ENCODE measurements at regions not wholly inside any gene's neighbourhood (a gene's known extent, or its start where the extent isn't known, plus 50 kb on each side); places are given as distances from the start of the nearest gene placed in this dataset.

DNA sequence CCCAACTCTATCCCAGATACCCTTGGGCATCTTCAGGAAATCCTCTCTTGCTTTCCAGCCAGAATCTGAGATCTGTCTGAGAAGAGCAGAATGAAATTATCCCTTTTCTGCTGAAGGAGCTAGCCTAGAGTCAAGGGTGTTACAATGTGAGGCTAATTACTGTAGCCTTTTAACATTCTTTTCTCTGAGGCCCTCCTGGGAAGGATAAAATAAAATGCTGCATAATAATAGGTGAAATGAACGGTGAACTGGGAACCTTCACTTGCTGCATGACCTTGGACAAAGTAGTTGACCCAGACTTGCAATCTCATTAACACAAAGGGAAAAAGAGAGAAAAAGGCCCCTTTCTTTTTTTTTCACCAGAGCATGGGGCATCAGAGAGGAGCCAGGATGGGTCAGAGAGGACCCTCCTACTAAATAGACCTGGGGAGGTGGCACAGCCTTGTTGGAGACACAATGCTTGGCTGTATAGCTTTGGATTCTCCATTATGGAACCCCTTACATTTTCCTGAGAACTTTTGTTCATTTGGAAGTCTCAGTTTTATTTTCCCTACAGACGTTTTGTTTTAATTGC is 137.0 kb upstream of the LIPC start:
- DNase-seq (ENCODE audit: extremely low spot score, insufficient read length, low read depth), result no peak
- FAIRE-seq, result no peak

DNA sequence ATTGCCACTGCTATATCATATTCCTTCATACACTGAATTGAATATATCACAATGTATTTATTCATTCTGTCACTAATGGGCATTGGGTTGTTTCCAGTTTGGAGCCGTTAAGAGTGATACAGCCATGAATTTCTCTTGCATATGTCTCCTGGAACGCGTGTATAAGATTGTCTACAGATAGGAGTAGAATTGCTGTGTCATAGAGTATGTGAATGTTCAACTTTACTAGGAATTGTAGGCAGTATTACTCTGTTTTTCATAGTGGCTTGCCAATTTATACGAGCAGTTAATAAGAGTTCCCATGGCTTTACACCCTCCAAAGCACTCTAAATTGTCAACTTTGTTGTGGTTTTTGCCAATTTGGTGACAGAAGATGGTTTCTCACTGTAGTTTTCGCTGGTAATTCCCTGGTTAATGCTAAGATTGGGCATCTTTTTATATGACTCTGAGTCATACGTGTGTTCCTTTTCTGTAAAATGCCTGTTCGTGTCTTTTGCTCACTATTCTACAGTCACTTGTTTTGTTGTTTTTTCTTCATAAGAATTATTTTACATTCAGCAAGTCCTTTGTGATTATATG is 136.1 kb upstream of the LIPC start:
- FAIRE-seq (no peak), DNase-seq (ENCODE audit: extremely low spot score, insufficient read length, low read depth) (no peak)

DNA sequence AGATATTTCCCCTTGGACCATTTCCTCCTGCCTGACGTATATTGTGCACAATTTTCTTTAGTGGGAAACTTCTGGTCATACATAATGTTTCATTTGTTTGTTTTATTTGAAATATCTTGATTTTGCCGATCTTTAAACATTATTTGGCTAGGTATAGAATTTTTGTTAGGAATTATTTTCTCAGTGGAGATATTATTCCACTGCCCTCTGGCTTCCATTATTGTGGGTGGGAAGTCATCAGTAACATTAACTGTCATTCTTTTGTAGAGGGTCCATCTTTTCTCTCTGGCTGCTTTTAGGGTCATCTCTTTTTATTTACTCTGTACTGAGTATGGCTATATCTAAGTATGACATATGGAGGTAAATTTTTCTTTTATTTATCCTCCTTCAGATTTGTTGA is 135.5 kb upstream of the LIPC start:
- DNase-seq (ENCODE audit: extremely low spot score, insufficient read length, low read depth), result no peak
- no peak for FAIRE-seq

DNA sequence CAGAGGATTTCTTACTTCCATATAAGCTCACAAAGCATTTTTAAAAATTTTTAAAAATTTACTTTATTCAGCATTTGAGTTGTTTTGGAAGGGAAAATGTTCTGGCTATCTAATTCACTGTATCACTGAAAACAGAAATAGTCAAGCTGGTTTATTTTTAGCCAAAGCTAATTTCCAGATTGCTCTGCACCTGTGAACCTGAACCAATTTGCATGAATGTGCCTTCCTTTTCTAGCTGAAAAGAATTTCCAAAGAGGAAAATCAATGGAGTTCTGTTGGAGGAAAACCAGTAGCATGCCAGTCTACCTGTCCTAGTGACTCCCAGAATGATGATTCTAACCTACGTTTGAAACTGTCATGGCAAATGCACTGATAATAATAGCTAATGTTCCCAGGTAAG is 134.2 kb upstream of the LIPC start:
- FAIRE-seq (no peak), DNase-seq (ENCODE audit: extremely low spot score, insufficient read length, low read depth) (no peak)

DNA sequence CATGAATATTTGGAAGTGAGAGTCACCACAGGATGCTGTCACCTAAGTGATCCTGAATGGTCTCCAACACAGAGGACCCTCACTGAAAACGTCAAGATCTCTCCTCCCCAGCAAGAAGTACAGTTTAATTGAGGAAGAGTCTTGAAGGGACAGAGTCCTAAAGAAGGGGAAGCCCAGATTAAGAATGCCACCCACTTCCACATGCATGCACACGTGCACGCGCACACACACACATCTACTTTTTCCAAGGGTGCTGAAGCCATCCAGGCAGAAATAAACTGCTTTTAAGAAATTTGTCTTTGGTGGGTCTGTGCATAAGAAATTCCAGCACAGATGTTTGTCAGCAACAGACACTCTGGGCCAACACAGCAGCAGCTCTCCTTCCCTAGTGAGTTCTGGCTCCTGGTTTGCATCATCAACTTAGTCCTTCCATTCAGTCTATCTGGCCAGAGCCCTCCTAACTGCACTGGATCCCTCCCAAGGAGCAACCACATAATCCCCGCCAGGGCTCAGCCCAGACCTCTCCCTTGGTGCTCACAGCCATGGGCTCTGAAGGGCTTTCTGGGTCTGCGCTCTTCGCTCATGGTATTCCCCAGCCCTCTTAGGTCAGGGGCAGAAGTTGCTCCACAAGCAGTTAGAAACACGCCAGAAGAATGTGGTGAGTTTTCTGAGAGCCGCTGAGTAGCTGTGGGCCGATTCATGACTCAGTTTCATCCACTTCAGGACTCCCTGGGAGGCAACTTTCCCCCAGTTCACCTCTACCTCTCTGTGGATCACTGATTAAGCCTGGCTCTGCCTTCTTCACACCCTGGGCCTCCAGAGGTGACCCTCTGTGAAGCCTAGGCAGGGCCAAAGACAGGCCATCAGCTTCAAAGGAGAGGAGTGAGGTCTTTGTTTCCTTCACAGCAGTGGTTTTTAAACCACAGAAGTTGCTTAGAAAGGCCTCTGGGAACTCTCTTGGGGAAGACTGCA is 132.6 kb upstream of the LIPC start:
- FAIRE-seq, result no peak

DNA sequence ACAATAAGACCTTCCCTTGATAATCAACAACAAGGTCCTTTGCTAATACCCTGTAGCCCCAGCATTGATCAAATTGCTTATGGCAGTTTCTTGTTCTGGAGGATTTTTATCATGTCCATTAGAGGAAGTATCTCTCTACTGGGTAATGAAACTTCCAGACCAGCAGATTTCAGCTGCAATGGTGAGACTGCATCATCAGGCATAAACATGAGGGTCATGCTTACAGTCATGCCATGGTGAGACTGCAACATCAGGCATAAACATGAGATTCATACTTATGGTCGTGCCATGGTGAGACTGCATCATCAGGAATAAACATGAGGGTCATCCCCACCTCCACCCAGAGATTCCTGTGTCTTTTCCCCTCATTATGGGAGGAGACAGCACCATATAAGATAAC is 129.0 kb upstream of the LIPC start:
- DNase-seq (ENCODE audit: extremely low spot score, insufficient read length, low read depth), result no peak

More for the DNA sequence above, 132.6 kb upstream of the LIPC start:
- DNase-seq (ENCODE audit: extremely low spot score, insufficient read length, low read depth), result no peak

DNA sequence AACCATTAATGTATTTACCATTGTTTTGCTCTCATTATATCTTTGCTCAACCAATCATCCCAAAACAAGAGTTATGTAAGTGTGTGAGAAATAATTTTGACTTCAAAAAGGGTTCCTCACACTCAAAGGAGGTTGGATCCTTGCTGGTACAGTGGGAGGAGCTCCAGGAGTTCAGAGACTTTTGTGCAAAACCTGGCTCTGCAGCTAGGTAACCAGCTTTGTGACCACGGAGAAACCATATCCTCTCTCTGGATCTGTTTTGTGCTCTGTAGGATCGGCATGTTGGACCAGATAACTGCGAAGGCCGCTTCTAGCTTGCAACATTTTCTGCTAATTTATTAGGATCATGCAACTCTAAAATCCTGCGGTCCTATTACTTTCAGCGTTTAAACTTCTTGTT is 128.6 kb upstream of the LIPC start:
- DNase-seq (ENCODE audit: extremely low spot score, insufficient read length, low read depth), result no peak
- no peak for FAIRE-seq

More for the DNA sequence above, 129.0 kb upstream of the LIPC start:
- no peak for FAIRE-seq

DNA sequence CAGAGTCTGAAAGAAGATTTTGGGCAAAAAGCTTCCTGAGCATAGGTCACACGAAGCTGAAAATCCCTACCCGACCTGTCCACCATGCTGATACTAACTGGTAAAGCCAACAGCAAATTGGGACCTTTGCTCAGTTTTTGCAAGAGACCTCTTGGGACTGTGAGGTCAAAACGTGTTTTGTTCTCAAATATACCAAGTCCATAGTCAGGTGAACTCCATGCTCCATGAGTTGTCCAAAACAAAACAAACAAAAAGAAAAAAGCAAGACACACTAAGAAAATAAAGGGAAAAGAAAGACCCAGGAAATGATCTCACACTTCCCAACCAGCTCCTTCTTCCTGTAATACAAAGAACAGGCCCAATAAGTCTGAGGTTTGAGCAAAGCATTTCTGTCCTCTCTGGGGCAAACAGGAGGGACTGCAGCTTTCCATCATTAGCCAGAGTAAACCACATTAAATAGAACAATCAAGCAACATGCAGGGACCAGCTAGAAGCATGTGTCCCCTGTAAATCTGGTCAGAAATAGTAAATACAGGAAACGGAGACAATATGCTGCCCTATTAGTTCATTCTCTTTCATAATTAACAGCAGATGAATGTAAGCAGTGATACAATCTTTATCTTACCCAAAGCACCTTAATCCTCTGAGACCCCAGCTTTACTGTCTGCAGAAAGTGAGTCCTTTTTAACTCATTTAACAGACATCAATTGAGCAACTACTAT is 125.0 kb upstream of the LIPC start:
- DNase-seq (ENCODE audit: extremely low spot score, insufficient read length, low read depth) (no peak), FAIRE-seq (no peak)

DNA sequence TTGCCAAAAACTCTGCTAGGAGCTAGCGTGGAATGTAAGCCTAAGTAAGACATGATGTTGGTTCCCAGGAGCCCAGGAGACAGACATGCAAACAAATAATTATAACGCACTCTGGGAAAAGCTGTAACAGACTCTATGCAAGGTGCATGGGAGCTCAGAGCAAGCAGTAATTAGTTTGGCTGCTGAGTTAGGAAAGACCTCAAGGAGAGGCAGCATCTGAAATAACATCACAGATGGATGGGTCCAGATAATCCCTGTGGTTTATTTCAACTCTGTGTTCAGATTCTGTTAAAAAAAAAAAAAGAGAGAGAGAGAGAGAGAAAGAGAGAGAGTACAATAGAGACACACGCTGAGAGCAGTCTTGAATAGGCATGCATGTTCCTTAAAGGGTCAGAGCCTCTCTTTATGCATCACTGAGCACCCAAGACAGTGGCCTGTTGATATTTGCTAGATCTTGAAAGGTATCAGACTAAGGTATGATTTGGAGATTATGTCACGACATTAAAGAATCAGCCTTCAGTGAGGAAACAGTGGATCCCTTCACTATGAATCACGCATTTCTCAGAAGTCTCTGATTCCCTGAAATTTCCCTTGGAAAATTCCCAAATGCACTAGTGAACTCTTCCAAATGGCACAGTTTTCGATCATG is 124.4 kb upstream of the LIPC start:
- FAIRE-seq, result no peak
- DNase-seq (ENCODE audit: extremely low spot score, insufficient read length, low read depth), result no peak

DNA sequence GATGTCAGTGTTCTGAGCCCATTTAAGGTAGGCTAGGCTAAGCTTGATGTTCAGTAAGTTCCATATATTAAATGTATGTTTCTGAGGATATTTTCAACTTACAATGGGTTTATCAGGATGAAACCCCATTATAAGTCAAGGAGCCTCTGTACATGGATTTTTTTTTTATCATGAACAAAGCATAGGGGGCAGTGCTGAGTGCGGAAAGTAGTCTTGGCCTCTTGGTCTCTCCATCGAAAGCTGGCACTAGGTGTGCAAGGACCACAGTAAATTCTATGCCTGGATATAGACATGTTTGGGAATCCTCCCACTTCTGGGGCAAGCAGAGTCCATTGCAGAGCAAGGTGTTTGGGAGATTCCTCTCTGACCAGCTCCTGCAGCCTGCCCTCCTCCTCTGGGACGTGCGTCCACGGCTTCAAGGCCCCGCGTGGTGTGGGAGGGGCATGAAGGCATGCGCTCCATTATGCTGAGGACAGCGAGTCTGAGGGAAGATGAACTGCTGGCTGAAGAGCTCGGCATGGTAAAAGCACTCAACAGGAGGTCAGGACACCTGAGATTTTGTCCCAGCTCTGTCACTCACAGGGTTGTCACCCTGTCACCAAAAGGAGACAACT is 122.9 kb upstream of the LIPC start:
- no peak for DNase-seq (ENCODE audit: extremely low spot score, insufficient read length, low read depth)
- no peak for FAIRE-seq

DNA sequence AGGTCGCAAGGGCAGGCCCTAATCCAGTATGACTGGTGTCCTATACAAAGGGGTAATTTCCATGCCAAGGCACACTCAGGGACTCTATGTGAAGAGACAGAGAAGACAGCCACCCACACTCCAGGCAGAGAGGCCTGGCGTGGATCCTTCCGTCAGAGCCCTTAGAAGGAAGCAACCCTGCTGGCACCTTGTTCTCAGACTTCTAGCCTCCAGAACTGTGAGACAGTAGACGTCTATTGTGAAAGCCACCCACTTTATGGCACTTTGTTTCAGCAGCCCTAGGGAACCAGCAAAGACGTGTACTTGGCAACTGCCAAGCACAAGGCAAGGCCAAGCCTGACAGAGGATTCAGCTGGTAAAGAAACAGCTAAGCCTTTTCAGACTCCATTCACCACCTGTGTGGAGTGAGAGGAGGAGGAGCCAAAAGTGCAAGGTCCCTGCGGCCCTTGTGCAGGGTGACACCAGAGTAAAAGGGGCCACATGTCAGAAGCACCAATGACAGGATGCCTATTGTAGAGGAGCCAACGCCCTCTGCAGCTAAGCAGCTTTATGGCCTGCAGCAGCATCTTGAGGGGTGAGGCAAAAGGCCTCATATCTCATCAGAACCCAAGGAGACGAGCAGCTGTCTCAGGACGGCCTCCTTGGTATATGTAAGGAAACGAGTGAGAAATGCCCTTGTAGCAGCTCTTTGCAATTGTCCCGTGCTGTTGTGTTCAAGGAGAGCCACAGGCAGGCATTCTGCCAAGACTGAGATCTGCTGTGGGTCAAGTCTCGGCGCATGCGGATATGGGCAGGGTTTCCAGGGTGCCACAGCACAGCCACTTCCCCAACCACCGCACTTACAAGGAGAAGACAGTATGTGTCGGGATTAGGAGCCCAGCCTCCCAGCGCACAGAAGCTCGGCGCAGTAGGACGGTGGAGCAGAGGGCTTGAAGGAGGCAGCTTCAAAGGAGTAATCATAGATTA is 121.5 kb upstream of the LIPC start:
- FAIRE-seq, result no peak
- no peak for DNase-seq (ENCODE audit: extremely low spot score, insufficient read length, low read depth)

DNA sequence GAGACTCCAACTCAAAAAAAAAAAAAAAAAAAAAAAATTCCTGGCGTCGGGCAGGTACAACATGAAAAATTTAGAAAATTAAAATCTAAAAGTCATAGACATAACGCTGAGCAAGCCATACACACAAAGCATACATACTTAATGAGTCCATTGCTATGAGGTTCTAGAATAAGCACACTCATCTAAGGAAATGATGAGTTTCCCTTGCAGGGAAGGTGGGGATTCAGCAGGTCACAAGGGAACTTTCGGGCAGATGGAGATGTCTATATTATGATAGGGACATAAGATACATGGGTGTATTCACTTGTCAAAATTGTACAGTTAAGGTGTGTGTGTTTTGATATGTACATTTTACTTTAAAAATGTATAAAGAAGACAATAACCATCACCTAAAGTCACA is 120.2 kb upstream of the LIPC start:
- DNase-seq (ENCODE audit: extremely low spot score, insufficient read length, low read depth) (no peak), FAIRE-seq (no peak)

DNA sequence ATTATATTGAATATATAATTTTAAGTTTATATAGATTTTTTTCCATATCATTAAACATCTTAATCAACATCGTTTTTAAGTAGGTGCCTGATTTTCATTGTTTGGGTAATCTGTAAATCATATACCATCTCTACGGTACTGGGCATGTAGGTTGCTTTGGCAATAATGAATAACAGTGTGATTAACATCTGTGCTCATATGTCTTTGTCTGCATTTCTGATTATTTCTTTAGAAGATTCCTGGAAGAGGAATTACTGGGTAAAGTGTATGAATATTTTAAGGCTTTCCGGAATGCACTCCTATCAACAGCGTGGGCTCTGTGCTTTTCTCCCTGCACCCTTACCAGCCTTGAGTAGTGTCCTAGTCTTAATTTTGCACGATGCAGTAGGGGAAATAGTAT is 119.8 kb upstream of the LIPC start:
- DNase-seq (ENCODE audit: extremely low spot score, insufficient read length, low read depth) (no peak), FAIRE-seq (no peak)

DNA sequence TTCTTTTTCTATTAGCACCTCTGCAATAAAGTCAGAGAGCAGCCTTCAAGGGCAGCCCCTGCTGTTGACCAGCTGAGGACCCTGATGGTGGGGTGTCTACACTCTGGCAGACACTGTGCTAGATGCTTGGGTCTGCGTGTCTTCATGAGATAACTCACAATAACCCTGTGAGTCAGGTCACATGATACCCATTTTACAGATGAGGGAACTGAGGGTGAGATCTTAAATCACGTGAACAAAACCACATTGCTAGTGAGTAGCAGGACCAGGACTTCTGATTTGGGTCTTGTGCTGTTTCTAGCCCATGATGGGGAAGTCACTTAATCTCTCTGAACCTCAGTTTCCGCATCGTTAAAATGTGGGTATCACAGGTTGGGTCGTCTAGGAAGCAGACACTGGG is 118.5 kb upstream of the LIPC start:
- FAIRE-seq (no peak), DNase-seq (ENCODE audit: extremely low spot score, insufficient read length, low read depth) (no peak)

DNA sequence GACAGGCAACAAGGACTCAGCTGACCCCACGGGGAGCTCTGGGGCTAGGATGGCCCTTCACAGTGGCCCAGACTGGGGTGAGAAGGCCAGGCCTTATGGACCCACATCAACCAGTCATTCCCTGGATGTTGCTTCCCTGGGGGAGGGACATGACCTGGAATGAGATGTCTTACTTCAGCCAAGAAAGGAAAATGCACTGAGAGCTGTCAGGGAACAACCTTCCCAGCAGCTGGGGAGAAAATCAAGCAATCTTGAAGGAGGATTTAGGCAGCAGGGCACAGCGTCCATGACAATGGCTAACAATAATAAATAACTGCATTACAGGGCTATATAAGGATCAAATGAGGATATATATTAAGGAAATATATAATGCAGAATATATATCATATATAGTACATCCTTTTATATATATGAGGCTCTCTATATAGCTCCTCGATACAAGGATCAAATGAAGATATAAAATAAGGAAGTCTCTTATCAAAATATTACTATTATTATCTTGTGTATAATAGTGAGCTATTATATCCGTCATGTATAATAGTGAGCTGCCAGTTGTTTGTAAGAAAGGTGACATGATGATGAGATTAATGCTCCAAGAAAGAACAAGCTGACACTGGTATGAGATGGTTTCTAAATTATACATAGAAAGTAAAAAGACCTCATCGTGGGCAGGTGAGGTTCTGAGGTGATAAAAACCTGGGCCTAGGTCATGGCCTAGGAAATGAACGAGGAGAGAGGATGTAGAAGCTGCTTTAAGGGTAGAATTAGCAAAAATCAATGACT is 117.8 kb upstream of the LIPC start:
- FAIRE-seq (no peak), DNase-seq (ENCODE audit: extremely low spot score, insufficient read length, low read depth) (no peak)

DNA sequence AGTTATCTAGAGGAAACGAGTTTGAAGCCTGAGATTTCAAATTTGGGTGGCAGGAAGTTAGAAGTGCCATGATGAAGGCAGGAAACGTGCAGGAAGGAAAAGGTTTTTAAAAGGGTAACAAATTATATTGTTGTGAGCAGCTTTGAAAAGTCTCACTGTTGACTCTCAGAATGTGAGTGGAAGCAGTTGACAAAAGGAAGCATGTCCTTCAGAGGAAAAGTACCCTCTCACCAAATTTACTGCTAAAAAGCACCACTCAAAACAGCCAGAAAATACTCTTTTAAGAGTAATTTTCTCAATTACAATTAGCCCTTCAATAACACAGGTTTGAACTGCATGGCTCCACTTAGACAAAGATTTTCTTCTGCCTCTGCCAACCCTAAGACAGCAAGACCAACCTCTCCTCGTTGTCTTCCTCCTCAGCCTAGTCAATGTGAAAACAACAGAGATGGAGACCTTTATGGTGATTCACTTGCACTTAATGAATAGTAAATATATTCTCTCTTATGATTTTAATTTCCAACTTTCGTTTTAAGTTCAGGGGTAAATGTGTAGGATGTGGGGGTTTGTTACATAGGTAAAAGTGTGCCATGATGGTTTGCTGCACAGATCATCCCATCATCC is 117.1 kb upstream of the LIPC start:
- FAIRE-seq, result no peak
- DNase-seq (ENCODE audit: extremely low spot score, insufficient read length, low read depth), result no peak

DNA sequence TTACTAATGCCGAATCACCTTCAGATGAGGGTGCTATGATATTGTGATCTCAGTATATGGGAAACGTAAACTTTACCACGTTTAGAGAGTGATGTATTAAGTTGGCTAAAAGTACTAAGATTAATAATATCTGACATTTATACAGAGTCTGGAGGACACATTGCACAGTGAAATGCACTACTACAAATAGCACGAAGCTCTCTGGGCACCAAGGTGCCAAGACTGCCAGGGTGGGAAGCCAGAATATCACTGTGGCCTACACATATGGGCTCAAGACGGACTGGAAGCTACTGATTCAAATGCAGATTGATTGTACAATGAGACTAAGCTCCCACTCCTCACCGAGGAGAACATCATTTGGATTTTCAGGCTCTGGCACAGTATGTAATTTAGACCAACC is 113.3 kb upstream of the LIPC start:
- DNase-seq (ENCODE audit: extremely low spot score, insufficient read length, low read depth) (no peak), FAIRE-seq (no peak)

All from GM18507 (cell line).